HepG2 (cell line): ENCODE measurements at regions not wholly inside any gene's neighbourhood (a gene's known extent, or its start where the extent isn't known, plus 50 kb on each side); places are given as distances from the start of the nearest gene placed in this dataset.

Experiments
- BCLAF1 ChIP-seq: fragments of 450-650 bp; IDR thresholded peaks from 2 replicates; pipeline ENCODE4 v1.6.1; 2017; ENCODE audit warnings: mild to moderate bottlenecking
- ETV5 ChIP-seq: IDR thresholded peaks from 2 replicates; pipeline ENCODE4 v1.6.1; 2018; ENCODE audit warnings: missing biosample characterization, missing genetic modification reagents, inconsistent platforms, borderline replicate concordance
- HMGA1 ChIP-seq: sonication (generic); formaldehyde crosslinking; conservative IDR thresholded peaks from 2 replicates; pipeline ENCODE4 v1.4.0; 2020; ENCODE audit warnings: missing genetic modification reagents
- POLR2AphosphoS5 ChIP-seq: IDR thresholded peaks from 2 replicates; pipeline ENCODE4 v1.6.1; 2012; ENCODE audit warnings: low read depth, low read length
- USF2 ChIP-seq, 2 experiments: sonication (generic) in 1 of 2; formaldehyde crosslinking in 1 of 2; IDR thresholded peaks; 2 replicates each; pipeline versions ENCODE4 v1.5.1 to v1.6.1; 2011 to 2020; ENCODE audit warnings: borderline replicate concordance in 1 of 2, low read depth in 1 of 2, low read length in 1 of 2, mild to moderate bottlenecking in 1 of 2, missing genetic modification reagents in 1 of 2, moderate library complexity in 1 of 2
- ZNF17 ChIP-seq: sonication (generic); formaldehyde crosslinking; IDR thresholded peaks from 2 replicates; pipeline ENCODE4 v1.5.0; 2020; ENCODE audit warnings: mild to moderate bottlenecking, missing genetic modification reagents
- ZNF670 ChIP-seq: sonication (generic); formaldehyde crosslinking; IDR thresholded peaks from 2 replicates; pipeline ENCODE4 v1.8.0; 2022; ENCODE audit warnings: mild to moderate bottlenecking, missing genetic modification reagents, borderline replicate concordance

GRCh38 chr1:163912170-163912884 is 590.6 kb downstream of the NUF2 start (continued):
- TF ChIP-seq ETV5 (no peak), USF2 (IDR thresholded peaks at IDR 0.05; ENCODE audit: low read depth, low read length) (no peak), USF2 (CRISPR knock-in tag; IDR thresholded peaks at IDR 0.05; ENCODE audit: borderline replicate concordance) (no peak), BCLAF1 (no peak), HMGA1 (no peak), POLR2AphosphoS5 (no peak), ZNF670 (CRISPR knock-in tag) (no peak), ZNF17 (CRISPR knock-in tag) (no peak)
